Activated CD4-positive, alpha-beta memory T cell treated with anti-CD3 and anti-CD28 coated beads for 36 hours (primary cell): ENCODE measurements at regions not wholly inside any gene's neighbourhood (a gene's known extent, or its start where the extent isn't known, plus 50 kb on each side); places are given as distances from the start of the nearest gene placed in this dataset.
"Not testable (repeated sequence)": the region's sequence is repeated elsewhere in the genome, so short reads cannot be mapped to it uniquely, and the experiment has no call there.

Experiments
- CTCF ChIA-PET: fragments of 350-600 bp; sonication (Branson Sonifier 250); formaldehyde crosslinking; loops from one replicate; lab custom pipeline; 2021; ENCODE audit warnings: antibody characterized with exemption, inconsistent platforms; lab: Charles Lee
- POLR2A ChIA-PET: fragments of 350-600 bp; sonication (Branson Sonifier 250); formaldehyde crosslinking; loops from one replicate; lab custom pipeline; 2021; ENCODE audit warnings: antibody characterized with exemption; lab: Charles Lee
- DNase-seq: peaks from one replicate; pipeline ENCODE4 v3.0.0-alpha.2; 2020
- H3K27ac Mint-ChIP-seq: one replicate; pipeline ENCODE4 v1.8.0; 2021; ENCODE audit warnings: mixed read lengths
- H3K27me3 Mint-ChIP-seq: one replicate; pipeline ENCODE4 v1.8.0; 2021; ENCODE audit warnings: mixed read lengths
- H3K36me3 Mint-ChIP-seq: one replicate; pipeline ENCODE4 v1.8.0; 2021; ENCODE audit warnings: mixed read lengths
- H3K4me1 Mint-ChIP-seq: one replicate; pipeline ENCODE4 v1.8.0; 2021; ENCODE audit warnings: low read depth, mixed read lengths
- H3K4me3 Mint-ChIP-seq: one replicate; pipeline ENCODE4 v1.8.0; 2021; ENCODE audit warnings: mild to moderate bottlenecking, mixed read lengths
- H3K9me3 Mint-ChIP-seq: one replicate; pipeline ENCODE4 v1.8.0; 2021; ENCODE audit warnings: mixed read lengths
- intact Hi-C: fragments of 100-400 bp; cut with micrococcal nuclease; formaldehyde crosslinking; loops from one replicate; pipeline ENCODE4 v1.15.1; 2023

- Mint-ChIP-seq H3K4me3 (no peak overlapping the region), H3K27ac (no peak overlapping the region), H3K27me3 (no peaks in the 10 kb centered on the region), H3K9me3 (peaks cover 7% of the 10 kb centered on the region), H3K36me3 (no peaks in the 10 kb centered on the region), H3K4me1 (no peaks in the 10 kb centered on the region)
- intact Hi-C loops: no loop called here
- ChIA-PET CTCF (no interaction called here), POLR2A (interaction anchor here (0.7 kb wide), 1 partner anchor 150 kb away, joined by 3 read pairs; no protein-coding TSS in a partner anchor)
- DNase-seq: no peak
Observed at GRCh38 chr2:103174711-103175110, 412.9 kb downstream of the TMEM182 start.

DNA sequence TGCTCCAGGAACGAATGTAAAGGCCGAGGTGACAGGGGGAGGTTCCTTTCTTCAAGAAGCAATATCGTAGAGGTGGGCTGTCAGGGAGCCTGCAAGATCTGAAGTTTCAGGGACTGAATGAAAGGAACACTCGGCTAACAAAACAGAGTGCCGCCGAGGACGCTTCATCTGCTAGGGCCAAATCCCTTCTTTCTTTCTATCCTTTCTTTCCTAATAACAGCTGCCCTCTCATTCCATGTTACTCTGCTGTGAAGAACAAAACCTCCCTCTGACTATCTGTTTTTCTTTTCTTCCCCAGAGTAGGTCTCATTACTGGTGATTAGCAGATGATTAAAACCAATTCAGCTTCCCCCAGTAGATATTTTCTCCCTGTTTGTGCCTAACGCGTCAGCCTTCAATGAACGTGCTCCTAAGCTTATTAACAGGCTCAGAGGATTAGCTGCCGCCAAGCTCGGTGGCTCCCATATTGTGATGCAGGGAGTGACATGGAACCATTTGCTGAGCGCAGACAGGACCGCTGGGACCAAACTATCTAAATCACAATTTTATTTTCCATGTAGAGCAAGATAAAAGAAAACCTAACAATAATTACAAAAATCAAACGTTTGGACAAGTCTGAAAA is 414.6 kb downstream of the TMEM182 start:
- intact Hi-C loops: no loop called here
- H3K4me1 Mint-ChIP-seq: no peaks in the 10 kb centered on the region
- CTCF ChIA-PET: no interaction called here
- DNase-seq: no peak
- no peak overlapping the region for H3K27ac Mint-ChIP-seq
- H3K4me3 Mint-ChIP-seq: no peak overlapping the region
- no peaks in the 10 kb centered on the region for H3K36me3 Mint-ChIP-seq
- peaks cover 3% of the 10 kb centered on the region for H3K9me3 Mint-ChIP-seq
- POLR2A ChIA-PET: no interaction called here
- no peaks in the 10 kb centered on the region for H3K27me3 Mint-ChIP-seq

GRCh38 chr2:103179798-103180197 is 418.0 kb downstream of the TMEM182 start:
- Mint-ChIP-seq H3K9me3 (no peaks in the 10 kb centered on the region), H3K4me3 (no peak overlapping the region), H3K36me3 (no peaks in the 10 kb centered on the region), H3K4me1 (no peaks in the 10 kb centered on the region), H3K27ac (no peak overlapping the region), H3K27me3 (no peaks in the 10 kb centered on the region)
- DNase-seq: no peak
- ChIA-PET CTCF (no interaction called here), POLR2A (no interaction called here)
- intact Hi-C loops: no loop called here

DNA sequence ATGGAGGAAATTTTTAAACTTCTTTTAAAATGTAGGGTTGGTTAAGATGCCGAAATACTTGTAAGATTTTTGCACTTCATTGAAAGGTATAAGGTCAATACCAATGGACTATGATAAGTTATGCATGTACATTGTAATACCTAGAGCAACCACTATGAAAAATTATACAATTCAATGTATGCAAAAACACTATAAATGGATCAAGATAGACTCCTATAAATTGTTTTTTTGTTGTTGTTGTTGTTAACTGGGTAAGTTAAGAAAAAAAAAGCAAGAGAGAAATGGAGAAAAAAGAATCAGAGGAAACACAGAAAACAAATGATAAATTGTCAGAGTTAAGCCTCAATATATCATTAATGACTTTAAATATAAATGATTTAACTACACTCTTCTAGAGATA is 421.2 kb downstream of the TMEM182 start:
- Mint-ChIP-seq H3K36me3 (no peaks in the 10 kb centered on the region), H3K9me3 (peaks cover 4% of the 10 kb centered on the region), H3K27ac (no peak overlapping the region), H3K27me3 (no peaks in the 10 kb centered on the region), H3K4me1 (no peaks in the 10 kb centered on the region), H3K4me3 (no peak overlapping the region)
- no peak for DNase-seq
- intact Hi-C loops: no loop called here
- ChIA-PET CTCF (no interaction called here), POLR2A (no interaction called here)

- Mint-ChIP-seq H3K27me3 (no peaks in the 10 kb centered on the region), H3K4me3 (no peak overlapping the region), H3K36me3 (no peaks in the 10 kb centered on the region), H3K4me1 (no peaks in the 10 kb centered on the region), H3K27ac (no peak overlapping the region), H3K9me3 (peaks cover 11% of the 10 kb centered on the region)
- ChIA-PET CTCF (no interaction called here), POLR2A (no interaction called here)
- intact Hi-C loops: no loop called here
- no peak for DNase-seq
Observed at GRCh38 chr2:103196802-103197201, 435.0 kb downstream of the TMEM182 start.

DNA sequence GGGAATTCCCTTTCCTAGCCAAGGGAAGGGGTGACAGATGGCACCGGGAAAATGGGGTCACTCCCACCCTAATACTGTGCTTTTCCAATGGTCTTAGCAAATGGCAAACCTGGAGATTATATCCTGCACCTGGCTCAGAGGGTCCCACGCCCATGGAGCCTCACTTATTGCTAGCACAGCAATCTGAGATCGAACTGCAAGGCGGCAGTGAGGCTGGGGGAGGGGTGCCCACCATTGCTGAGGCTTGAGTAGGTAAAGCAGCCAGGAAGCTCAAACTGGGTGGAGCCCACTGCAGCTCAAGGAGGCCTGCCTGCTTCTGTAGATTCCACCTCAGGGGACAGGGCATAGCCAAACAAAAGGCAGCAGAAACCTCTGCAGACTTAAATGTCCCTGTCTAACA is 438.9 kb downstream of the TMEM182 start:
- H3K36me3 Mint-ChIP-seq, H3K27me3 Mint-ChIP-seq, intact Hi-C loops, POLR2A ChIA-PET, DNase-seq, H3K27ac Mint-ChIP-seq, H3K4me1 Mint-ChIP-seq, H3K4me3 Mint-ChIP-seq, CTCF ChIA-PET: not testable (repeated sequence)
- peaks cover 21% of the 10 kb centered on the region for H3K9me3 Mint-ChIP-seq

GRCh38 chr2:103208916-103209315 is 447.1 kb downstream of the TMEM182 start:
- H3K9me3 Mint-ChIP-seq: peaks cover 3% of the 10 kb centered on the region
- no peak for DNase-seq
- H3K4me3 Mint-ChIP-seq: no peak overlapping the region
- ChIA-PET POLR2A (no interaction called here), CTCF (no interaction called here)
- no peak overlapping the region for H3K27ac Mint-ChIP-seq
- no peaks in the 10 kb centered on the region for H3K27me3 Mint-ChIP-seq
- intact Hi-C loops: no loop called here
- H3K36me3 Mint-ChIP-seq: no peaks in the 10 kb centered on the region
- no peaks in the 10 kb centered on the region for H3K4me1 Mint-ChIP-seq

GRCh38 chr2:103213028-103213542 is 451.3 kb downstream of the TMEM182 start:
- Mint-ChIP-seq H3K4me1 (no peaks in the 10 kb centered on the region), H3K9me3 (peaks cover 9% of the 10 kb centered on the region), H3K36me3 (no peaks in the 10 kb centered on the region), H3K4me3 (no peak overlapping the region), H3K27me3 (no peaks in the 10 kb centered on the region), H3K27ac (no peak overlapping the region)
- intact Hi-C loops: no loop called here
- ChIA-PET CTCF (no interaction called here), POLR2A (no interaction called here)
- DNase-seq: no peak

DNA sequence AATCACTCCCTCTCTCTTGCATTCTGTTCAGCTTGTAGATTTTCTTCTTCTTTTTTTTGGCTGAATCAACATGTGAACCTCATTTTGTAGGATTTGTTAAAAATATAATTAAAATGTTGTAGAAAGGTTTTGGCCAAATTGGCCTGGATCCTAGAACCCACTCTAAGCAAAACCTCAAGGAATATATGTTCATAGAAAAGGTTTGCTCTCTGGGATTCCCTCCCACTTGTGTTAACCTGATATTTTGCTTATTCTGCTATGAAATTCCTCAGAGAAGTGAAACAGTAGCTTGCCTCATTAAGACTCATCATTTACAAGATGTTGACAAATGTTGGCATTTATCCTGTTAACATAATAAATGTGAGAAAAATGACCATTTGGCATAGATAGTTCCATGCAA is 456.7 kb downstream of the TMEM182 start:
- intact Hi-C loops: no loop called here
- Mint-ChIP-seq H3K36me3 (no peaks in the 10 kb centered on the region), H3K27me3 (no peaks in the 10 kb centered on the region), H3K27ac (no peak overlapping the region), H3K9me3 (peaks cover 9% of the 10 kb centered on the region), H3K4me1 (no peaks in the 10 kb centered on the region), H3K4me3 (no peak overlapping the region)
- POLR2A ChIA-PET: no interaction called here
- CTCF ChIA-PET: no interaction called here
- no peak for DNase-seq

- Mint-ChIP-seq H3K9me3 (peaks cover 9% of the 10 kb centered on the region), H3K4me1 (no peaks in the 10 kb centered on the region), H3K4me3 (no peak overlapping the region), H3K36me3 (no peaks in the 10 kb centered on the region), H3K27ac (no peak overlapping the region), H3K27me3 (no peaks in the 10 kb centered on the region)
- CTCF ChIA-PET: no interaction called here
- DNase-seq: no peak
- intact Hi-C loops: no loop called here
- POLR2A ChIA-PET: no interaction called here
Observed at GRCh38 chr2:103219398-103219797, 457.6 kb downstream of the TMEM182 start.

- H3K36me3 Mint-ChIP-seq: no peaks in the 10 kb centered on the region
- H3K4me3 Mint-ChIP-seq: no peak overlapping the region
- intact Hi-C loops: no loop called here
- DNase-seq: no peak
- H3K9me3 Mint-ChIP-seq: peaks cover 3% of the 10 kb centered on the region
- H3K4me1 Mint-ChIP-seq: no peaks in the 10 kb centered on the region
- no peaks in the 10 kb centered on the region for H3K27me3 Mint-ChIP-seq
- H3K27ac Mint-ChIP-seq: no peak overlapping the region
- POLR2A ChIA-PET: no interaction called here
- CTCF ChIA-PET: no interaction called here
Observed at GRCh38 chr2:103222969-103223368, 461.1 kb downstream of the TMEM182 start.

- Mint-ChIP-seq H3K4me3 (no peak overlapping the region), H3K9me3 (peaks cover 3% of the 10 kb centered on the region), H3K27ac (no peak overlapping the region), H3K27me3 (no peaks in the 10 kb centered on the region), H3K4me1 (no peaks in the 10 kb centered on the region), H3K36me3 (no peaks in the 10 kb centered on the region)
- DNase-seq: no peak
- POLR2A ChIA-PET: no interaction called here
- intact Hi-C loops: no loop called here
- CTCF ChIA-PET: no interaction called here
Observed at GRCh38 chr2:103230796-103231195, 469.0 kb downstream of the TMEM182 start.

GRCh38 chr2:103232865-103233264 is 471.0 kb downstream of the TMEM182 start:
- H3K4me1 Mint-ChIP-seq: no peaks in the 10 kb centered on the region
- no peaks in the 10 kb centered on the region for H3K27me3 Mint-ChIP-seq
- H3K27ac Mint-ChIP-seq: no peak overlapping the region
- H3K36me3 Mint-ChIP-seq: no peaks in the 10 kb centered on the region
- H3K4me3 Mint-ChIP-seq: no peak overlapping the region
- no peak for DNase-seq
- ChIA-PET POLR2A (no interaction called here), CTCF (no interaction called here)
- intact Hi-C loops: no loop called here
- H3K9me3 Mint-ChIP-seq: peaks cover 7% of the 10 kb centered on the region
